HepG2 (cell line): ENCODE measurements at regions not wholly inside any gene's neighbourhood (a gene's known extent, or its start where the extent isn't known, plus 50 kb on each side); places are given as distances from the start of the nearest gene placed in this dataset.

Experiments used
- ATAC-seq: fragments of 200-7000 bp; cut with Tn5 transposase; 3 replicates; pipeline ENCODE4 v1.9.1; 2020; ENCODE audit warnings: mild to moderate bottlenecking, moderate library complexity
- BruUV-seq: library from RNA; stranded (reverse); fragments of 400-500 nt; replicated peaks from 2 replicates; lab custom pipeline; 2021; lab: Mats Ljungman, UMichigan
- CTCF ChIA-PET: fragments of 300-600 bp; formaldehyde crosslinking; extraction: SDS; loops from one replicate; lab custom pipeline; 2021; ENCODE audit warnings: low total read pairs, inconsistent platforms, low intra/inter-chr PET ratio; lab: Yijun Ruan, JAX
- POLR2A ChIA-PET: fragments of 350-600 bp; sonication (Branson Sonifier 250); formaldehyde crosslinking; loops from one replicate; lab custom pipeline; 2020; ENCODE audit warnings: antibody characterized with exemption, inconsistent platforms; lab: Yijun Ruan, JAX
- DNase-seq: peaks from one replicate; pipeline ENCODE4 v3.0.0-alpha.2; 2015; ENCODE audit warnings: low spot score
- FAIRE-seq: peaks from 3 replicates; lab custom pipeline; 2011; peaks lifted over from hg19 to GRCh38; lab: Jason Lieb, UNC
- H2AFZ ChIP-seq: one replicate; pipeline ENCODE4 v1.6.1; 2011; ENCODE audit warnings: low read length, inconsistent platforms
- H3K27ac ChIP-seq: fragments of 300-600 bp; 3 replicates; pipeline ENCODE4 v1.8.0; 2011; ENCODE audit warnings: mixed run types, mild to moderate bottlenecking, mixed read lengths, low read length, inconsistent platforms; ENCODE audit not compliant: insufficient read depth; ENCODE audit errors: extremely low read length
- H3K27me3 ChIP-seq, 2 experiments: fragments of 200-600 bp in 1 of 2; 2 replicates in 1 of 2; 3 replicates in 1 of 2; pipeline versions ENCODE4 v1.6.0 to v1.8.0; 2011; ENCODE audit warnings: low read length in 2 of 2, mild to moderate bottlenecking in 2 of 2, moderate library complexity in 2 of 2, inconsistent platforms in 1 of 2; ENCODE audit not compliant: insufficient read depth in 2 of 2, control insufficient read depth in 1 of 2
- H3K36me3 ChIP-seq, 2 experiments: fragments of 200-600 bp in 1 of 2; replicated peaks in 1 of 2; 2 replicates in 1 of 2; 3 replicates in 1 of 2; pipeline versions ENCODE4 v1.5.1 to v1.8.0; 2011; ENCODE audit warnings: low read length in 2 of 2, inconsistent platforms in 1 of 2; ENCODE audit not compliant: insufficient read depth in 2 of 2, control insufficient read depth in 1 of 2
- H3K4me1 ChIP-seq: 2 replicates; pipeline ENCODE4 v1.5.1; 2012; ENCODE audit warnings: low read length, inconsistent platforms; ENCODE audit not compliant: insufficient read depth
- H3K4me2 ChIP-seq: 2 replicates; pipeline ENCODE4 v1.6.0; 2011; ENCODE audit warnings: low read depth, low read length, inconsistent platforms
- H3K4me3 ChIP-seq, 3 experiments: fragments of 200-600 bp in 1 of 3; sonication (generic), shearing (Covaris generic) in 1 of 3; replicated peaks in 1 of 3; 2 replicates each; pipeline ENCODE4 v1.5.1; 2011 to 2016; ENCODE audit warnings: low read length in 3 of 3, inconsistent platforms in 2 of 3, low read depth in 2 of 3, mild to moderate bottlenecking in 2 of 3, control low read depth in 1 of 3, mixed read lengths in 1 of 3; ENCODE audit not compliant: insufficient read depth in 1 of 3
- H3K79me2 ChIP-seq: one replicate; pipeline ENCODE4 v1.6.1; 2011; ENCODE audit warnings: low read length, inconsistent platforms; ENCODE audit not compliant: insufficient read depth
- H3K9ac ChIP-seq: 2 replicates; pipeline ENCODE4 v1.6.0; 2011; ENCODE audit warnings: mild to moderate bottlenecking, low read depth, low read length, inconsistent platforms; ENCODE audit not compliant: insufficient read depth
- H3K9me3 ChIP-seq: 2 replicates; pipeline ENCODE4 v1.5.1; 2012; ENCODE audit warnings: mild to moderate bottlenecking, low read length
- H4K20me1 ChIP-seq: 2 replicates; pipeline ENCODE4 v1.6.0; 2011; ENCODE audit warnings: inconsistent platforms, mild to moderate bottlenecking, low read length, moderate library complexity; ENCODE audit not compliant: insufficient read depth
- CEBPZ ChIP-seq: IDR thresholded peaks from 2 replicates; pipeline ENCODE4 v1.6.1; 2012; ENCODE audit warnings: low read length, improper control_type of control experiment
- ETV6 ChIP-seq: sonication (generic); formaldehyde crosslinking; conservative IDR thresholded peaks from 2 replicates; pipeline ENCODE4 v1.4.0; 2020; ENCODE audit warnings: missing genetic modification reagents
- HNRNPLL ChIP-seq: fragments of 200-400 bp; formaldehyde crosslinking; IDR thresholded peaks from 2 replicates; pipeline ENCODE4 v1.6.1; 2017; ENCODE audit warnings: mild to moderate bottlenecking, low read depth, low read length; ENCODE audit not compliant: poor library complexity, severe bottlenecking
- MBNL3 ChIP-seq: fragments of 250-450 bp; sonication (Bioruptor Pico); conservative IDR thresholded peaks from 2 replicates; pipeline ENCODE4 v1.8.0; 2022; ENCODE audit warnings: mild to moderate bottlenecking, inconsistent platforms
- MEF2D ChIP-seq: sonication (generic); formaldehyde crosslinking; IDR thresholded peaks from 2 replicates; pipeline ENCODE4 v1.5.1; 2020; ENCODE audit warnings: mild to moderate bottlenecking, missing genetic modification reagents
- RBM22 ChIP-seq: fragments of 200-400 bp; formaldehyde crosslinking; optimal IDR thresholded peaks from 2 replicates; pipeline ENCODE3; 2017; ENCODE audit warnings: mild to moderate bottlenecking, low read length, moderate library complexity
- SMARCC2 ChIP-seq: fragments of 450-650 bp; IDR thresholded peaks from 2 replicates; pipeline ENCODE4 v1.6.1; 2017; ENCODE audit warnings: antibody characterized with exemption, mild to moderate bottlenecking
- STAG1 ChIP-seq: sonication (generic); formaldehyde crosslinking; IDR thresholded peaks from 2 replicates; pipeline ENCODE4 v1.4.0; 2020; ENCODE audit warnings: missing genetic modification reagents
- TBL1XR1 ChIP-seq: fragments of 150-350 bp; IDR thresholded peaks from 2 replicates; pipeline ENCODE4 v1.6.1; 2014; ENCODE audit warnings: borderline replicate concordance, low read length; ENCODE audit not compliant: partially characterized antibody
- TOE1 ChIP-seq: sonication (generic); formaldehyde crosslinking; IDR thresholded peaks from 2 replicates; pipeline ENCODE4 v1.4.0; 2020; ENCODE audit warnings: mild to moderate bottlenecking, missing genetic modification reagents
- ZNF230 ChIP-seq: sonication (generic); formaldehyde crosslinking; IDR thresholded peaks from 2 replicates; pipeline ENCODE4 v1.4.0; 2020; ENCODE audit warnings: mild to moderate bottlenecking, missing genetic modification reagents
- ZNF616 ChIP-seq: sonication (generic); formaldehyde crosslinking; IDR thresholded peaks from 2 replicates; pipeline ENCODE4 v1.5.0; 2020; ENCODE audit warnings: low read depth, mild to moderate bottlenecking, missing genetic modification reagents
- ZNF672 ChIP-seq: sonication (generic); formaldehyde crosslinking; IDR thresholded peaks from 2 replicates; pipeline ENCODE4 v1.8.1; 2022; ENCODE audit warnings: missing genetic modification reagents
- ZNF678 ChIP-seq: sonication (generic); formaldehyde crosslinking; IDR thresholded peaks from 2 replicates; pipeline ENCODE4 v1.4.0; 2020; ENCODE audit warnings: mild to moderate bottlenecking, missing genetic modification reagents
- ZNF740 ChIP-seq: sonication (generic); formaldehyde crosslinking; IDR thresholded peaks from 2 replicates; pipeline ENCODE4 v1.4.0; 2020; ENCODE audit warnings: missing genetic modification reagents
- WGBS: methylation state at CpG from one replicate; pipeline ENCODE4 v1.1.6; 2017; ENCODE audit warnings: low lambda C conversion rate; 5-methylcytosine and 5-hydroxymethylcytosine counted together
- in situ Hi-C: cut with HindIII; loops from 2 replicates; pipeline ENCODE4 v1.10.0; 2017; ENCODE audit warnings: low pct_unique_long_range_greater_than_20kb; ENCODE audit not compliant: extremely low pct_ligation_motif_present
- intact Hi-C: fragments of 100-400 bp; cut with micrococcal nuclease; formaldehyde crosslinking; loops from one replicate; pipeline ENCODE4 v1.10.0; 2022; ENCODE audit not compliant: unreplicated experiment
- TF ChIP-seq, protein P1 (sequence below): sonication (generic); formaldehyde crosslinking; IDR thresholded peaks from 2 replicates; pipeline ENCODE4 v1.4.0; 2020; ENCODE audit warnings: mild to moderate bottlenecking, low read depth, missing genetic modification reagents
- TF ChIP-seq, protein P2 (sequence below): sonication (generic); formaldehyde crosslinking; IDR thresholded peaks from 2 replicates; pipeline ENCODE4 v1.4.0; 2020; ENCODE audit warnings: missing genetic modification reagents

DNA sequence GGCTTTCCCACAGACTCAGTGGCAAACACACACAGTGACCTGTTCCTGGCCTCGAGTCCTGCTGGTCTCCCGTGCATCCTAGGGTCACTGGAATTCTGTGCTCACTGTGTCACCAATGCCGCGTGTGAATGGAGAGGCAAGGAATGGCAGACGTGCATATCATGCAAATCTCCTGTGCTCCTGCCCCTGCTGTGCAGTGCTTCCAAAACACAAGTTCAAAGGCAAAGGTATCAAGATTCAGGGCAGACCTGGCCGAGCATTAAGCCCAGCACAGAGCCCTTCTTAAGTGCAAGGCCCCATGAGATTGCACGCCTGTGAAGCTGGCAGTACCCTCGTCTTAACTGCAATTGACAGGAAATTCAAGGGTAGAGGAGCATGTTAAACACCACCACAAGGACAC is 129.1 kb downstream of the NDUFA10 start:
- Histone ChIP-seq H2AFZ (no peak overlapping the region), H3K27me3 (peaks cover 5 to 39% of the 10 kb centered on the region in 2 experiments; a peak in 4 of 5 replicates), H3K9ac (no peak overlapping the region), H3K4me1 (no peaks in the 10 kb centered on the region), H3K36me3 (no peaks in the 10 kb centered on the region), H3K4me3 (no peak overlapping the region), H3K79me2 (no peaks in the 10 kb centered on the region), H4K20me1 (no peaks in the 10 kb centered on the region), H3K4me2 (no peak overlapping the region), H3K9me3 (no peaks in the 10 kb centered on the region), H3K27ac (no peak overlapping the region)
- no peak for ATAC-seq
- in situ Hi-C loops: no loop called here
- no TSS peak for BruUV-seq
- no peak for TF ChIP-seq RBM22
- TF ChIP-seq, protein P1, sequence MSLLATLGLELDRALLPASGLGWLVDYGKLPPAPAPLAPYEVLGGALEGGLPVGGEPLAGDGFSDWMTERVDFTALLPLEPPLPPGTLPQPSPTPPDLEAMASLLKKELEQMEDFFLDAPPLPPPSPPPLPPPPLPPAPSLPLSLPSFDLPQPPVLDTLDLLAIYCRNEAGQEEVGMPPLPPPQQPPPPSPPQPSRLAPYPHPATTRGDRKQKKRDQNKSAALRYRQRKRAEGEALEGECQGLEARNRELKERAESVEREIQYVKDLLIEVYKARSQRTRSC (CRISPR knock-in tag): no peak
- no peak for TF ChIP-seq SMARCC2
- TF ChIP-seq ZNF230 (CRISPR knock-in tag): no peak
- TF ChIP-seq MBNL3: no peak
- TF ChIP-seq MEF2D: no peak
- no peak for TF ChIP-seq ZNF672 (CRISPR knock-in tag)
- TF ChIP-seq ZNF616: no peak
- no peak for TF ChIP-seq ETV6
- TF ChIP-seq CEBPZ: no peak
- TF ChIP-seq STAG1 (CRISPR knock-in tag): no peak
- TF ChIP-seq ZNF678 (CRISPR knock-in tag): no peak
- TF ChIP-seq ZNF740 (CRISPR knock-in tag): no peak
- TF ChIP-seq TOE1 (CRISPR knock-in tag): no peak
- TF ChIP-seq TBL1XR1: no peak
- TF ChIP-seq, protein P2, sequence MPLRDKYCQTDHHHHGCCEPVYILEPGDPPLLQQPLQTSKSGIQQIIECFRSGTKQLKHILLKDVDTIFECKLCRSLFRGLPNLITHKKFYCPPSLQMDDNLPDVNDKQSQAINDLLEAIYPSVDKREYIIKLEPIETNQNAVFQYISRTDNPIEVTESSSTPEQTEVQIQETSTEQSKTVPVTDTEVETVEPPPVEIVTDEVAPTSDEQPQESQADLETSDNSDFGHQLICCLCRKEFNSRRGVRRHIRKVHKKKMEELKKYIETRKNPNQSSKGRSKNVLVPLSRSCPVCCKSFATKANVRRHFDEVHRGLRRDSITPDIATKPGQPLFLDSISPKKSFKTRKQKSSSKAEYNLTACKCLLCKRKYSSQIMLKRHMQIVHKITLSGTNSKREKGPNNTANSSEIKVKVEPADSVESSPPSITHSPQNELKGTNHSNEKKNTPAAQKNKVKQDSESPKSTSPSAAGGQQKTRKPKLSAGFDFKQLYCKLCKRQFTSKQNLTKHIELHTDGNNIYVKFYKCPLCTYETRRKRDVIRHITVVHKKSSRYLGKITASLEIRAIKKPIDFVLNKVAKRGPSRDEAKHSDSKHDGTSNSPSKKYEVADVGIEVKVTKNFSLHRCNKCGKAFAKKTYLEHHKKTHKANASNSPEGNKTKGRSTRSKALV: no peak
- no peak for TF ChIP-seq HNRNPLL
- DNase-seq: no peak
- WGBS: 6% methylated on average over 7 of the region's 8 CpGs
- ChIA-PET POLR2A (no interaction called here), CTCF (no interaction called here)
- FAIRE-seq: no peak
- intact Hi-C loops: no loop called here
